Caco-2 (cell line): ENCODE measurements at regions not wholly inside any gene's neighbourhood (a gene's known extent, or its start where the extent isn't known, plus 50 kb on each side); places are given as distances from the start of the nearest gene placed in this dataset.

ENCODE experiments used
- BruUV-seq: library from RNA; stranded (reverse); fragments of 400-500 nt; replicated peaks from 2 replicates; lab custom pipeline; 2021; lab: Mats Ljungman, UMichigan
- CTCF ChIA-PET: fragments of 300-600 bp; sonication (Branson Sonifier 250); formaldehyde crosslinking; loops from one replicate; lab custom pipeline; 2022; ENCODE audit warnings: antibody characterized with exemption; lab: Charles Lee
- POLR2A ChIA-PET: fragments of 300-600 bp; sonication (Branson Sonifier 250); formaldehyde crosslinking; loops from one replicate; lab custom pipeline; 2022; ENCODE audit warnings: antibody characterized with exemption; lab: Charles Lee
- DNase-seq, 2 experiments: peaks; one replicate each; pipeline versions ENCODE4 v3.0.0 to v3.0.0-alpha.2; 2020 to 2022
- H3K27me3 ChIP-seq: replicated peaks from 2 replicates; pipeline ENCODE4 v1.6.0; 2011; ENCODE audit warnings: low read length; ENCODE audit not compliant: control insufficient read depth, insufficient read depth
- H3K36me3 ChIP-seq: 2 replicates; pipeline ENCODE4 v1.5.1; 2011; ENCODE audit warnings: low read length; ENCODE audit not compliant: control insufficient read depth, insufficient read depth
- H3K4me1 ChIP-seq: fragments of 250-450 bp; sonication (Bioruptor Pico); 2 replicates; pipeline ENCODE4 v1.5.1; 2020; ENCODE audit warnings: mild to moderate bottlenecking
- H3K4me3 ChIP-seq: 2 replicates; pipeline ENCODE4 v1.5.1; 2011; ENCODE audit warnings: low read depth, mild to moderate bottlenecking, control low read depth, low read length
- H3K9me3 ChIP-seq: fragments of 250-450 bp; sonication (Bioruptor Pico); 2 replicates; pipeline ENCODE4 v1.5.1; 2020; ENCODE audit warnings: mild to moderate bottlenecking, moderate library complexity
- H3K27ac Mint-ChIP-seq: one replicate; pipeline ENCODE4 v1.8.0; 2022; ENCODE audit warnings: mixed read lengths; ENCODE audit not compliant: unreplicated experiment
- H3K27me3 Mint-ChIP-seq: one replicate; pipeline ENCODE4 v1.8.0; 2022; ENCODE audit warnings: mixed read lengths; ENCODE audit not compliant: insufficient read depth, unreplicated experiment
- H3K36me3 Mint-ChIP-seq: one replicate; pipeline ENCODE4 v1.8.0; 2022; ENCODE audit warnings: mild to moderate bottlenecking, mixed read lengths; ENCODE audit not compliant: insufficient read depth, unreplicated experiment
- H3K4me1 Mint-ChIP-seq: one replicate; pipeline ENCODE4 v1.8.0; 2022; ENCODE audit warnings: low read depth, mixed read lengths; ENCODE audit not compliant: unreplicated experiment
- H3K4me3 Mint-ChIP-seq: one replicate; pipeline ENCODE4 v1.8.0; 2022; ENCODE audit warnings: mild to moderate bottlenecking, moderate library complexity, mixed read lengths; ENCODE audit not compliant: unreplicated experiment
- H3K9me3 Mint-ChIP-seq: one replicate; pipeline ENCODE4 v1.8.0; 2022; ENCODE audit warnings: mixed read lengths; ENCODE audit not compliant: unreplicated experiment
- intact Hi-C: fragments of 100-400 bp; cut with micrococcal nuclease; formaldehyde crosslinking; loops from one replicate; pipeline ENCODE4 v1.10.0; 2022; ENCODE audit not compliant: unreplicated experiment
- TF ChIP-seq, protein P1 (sequence below), 2 experiments: fragments of 200-600 bp in 1 of 2; IDR thresholded peaks; 1 replicate in 1 of 2; 2 replicates in 1 of 2; pipeline versions ENCODE4 v1.5.1 to v1.8.0; 2011 to 2022; ENCODE audit warnings: antibody characterized with exemption in 1 of 2, control low read depth in 1 of 2, inconsistent platforms in 1 of 2, low read depth in 1 of 2, low read length in 1 of 2, mild to moderate bottlenecking in 1 of 2, moderate library complexity in 1 of 2; ENCODE audit not compliant: insufficient read depth in 1 of 2, severe bottlenecking in 1 of 2, unreplicated experiment in 1 of 2

DNA sequence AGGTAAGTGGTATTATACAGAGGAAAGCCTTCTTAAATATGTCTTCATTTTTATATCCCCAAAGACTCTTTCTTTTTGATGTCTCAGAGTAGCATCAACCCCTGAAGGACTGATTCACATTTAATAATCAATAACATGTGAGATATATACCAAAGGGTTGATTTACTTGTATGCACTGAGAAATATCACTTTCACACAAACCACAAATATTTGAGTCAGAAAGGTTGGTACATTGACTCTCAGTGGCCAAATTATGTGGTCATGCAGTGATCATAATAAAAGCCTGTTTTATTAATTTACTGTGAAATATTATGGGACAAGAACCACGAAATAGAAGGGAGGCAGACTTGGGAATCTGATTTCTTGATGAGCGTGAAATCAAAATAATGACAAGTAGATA is 329.0 kb downstream of the GBE1 start:
- POLR2A ChIA-PET: no interaction called here
- TF ChIP-seq, protein P1, sequence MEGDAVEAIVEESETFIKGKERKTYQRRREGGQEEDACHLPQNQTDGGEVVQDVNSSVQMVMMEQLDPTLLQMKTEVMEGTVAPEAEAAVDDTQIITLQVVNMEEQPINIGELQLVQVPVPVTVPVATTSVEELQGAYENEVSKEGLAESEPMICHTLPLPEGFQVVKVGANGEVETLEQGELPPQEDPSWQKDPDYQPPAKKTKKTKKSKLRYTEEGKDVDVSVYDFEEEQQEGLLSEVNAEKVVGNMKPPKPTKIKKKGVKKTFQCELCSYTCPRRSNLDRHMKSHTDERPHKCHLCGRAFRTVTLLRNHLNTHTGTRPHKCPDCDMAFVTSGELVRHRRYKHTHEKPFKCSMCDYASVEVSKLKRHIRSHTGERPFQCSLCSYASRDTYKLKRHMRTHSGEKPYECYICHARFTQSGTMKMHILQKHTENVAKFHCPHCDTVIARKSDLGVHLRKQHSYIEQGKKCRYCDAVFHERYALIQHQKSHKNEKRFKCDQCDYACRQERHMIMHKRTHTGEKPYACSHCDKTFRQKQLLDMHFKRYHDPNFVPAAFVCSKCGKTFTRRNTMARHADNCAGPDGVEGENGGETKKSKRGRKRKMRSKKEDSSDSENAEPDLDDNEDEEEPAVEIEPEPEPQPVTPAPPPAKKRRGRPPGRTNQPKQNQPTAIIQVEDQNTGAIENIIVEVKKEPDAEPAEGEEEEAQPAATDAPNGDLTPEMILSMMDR (IDR thresholded peaks at IDR 0.05; ENCODE audit: insufficient read depth in 1 of 2, low read depth in 1 of 2, low read length in 1 of 2, severe bottlenecking in 1 of 2, unreplicated experiment in 1 of 2): no peak

DNA sequence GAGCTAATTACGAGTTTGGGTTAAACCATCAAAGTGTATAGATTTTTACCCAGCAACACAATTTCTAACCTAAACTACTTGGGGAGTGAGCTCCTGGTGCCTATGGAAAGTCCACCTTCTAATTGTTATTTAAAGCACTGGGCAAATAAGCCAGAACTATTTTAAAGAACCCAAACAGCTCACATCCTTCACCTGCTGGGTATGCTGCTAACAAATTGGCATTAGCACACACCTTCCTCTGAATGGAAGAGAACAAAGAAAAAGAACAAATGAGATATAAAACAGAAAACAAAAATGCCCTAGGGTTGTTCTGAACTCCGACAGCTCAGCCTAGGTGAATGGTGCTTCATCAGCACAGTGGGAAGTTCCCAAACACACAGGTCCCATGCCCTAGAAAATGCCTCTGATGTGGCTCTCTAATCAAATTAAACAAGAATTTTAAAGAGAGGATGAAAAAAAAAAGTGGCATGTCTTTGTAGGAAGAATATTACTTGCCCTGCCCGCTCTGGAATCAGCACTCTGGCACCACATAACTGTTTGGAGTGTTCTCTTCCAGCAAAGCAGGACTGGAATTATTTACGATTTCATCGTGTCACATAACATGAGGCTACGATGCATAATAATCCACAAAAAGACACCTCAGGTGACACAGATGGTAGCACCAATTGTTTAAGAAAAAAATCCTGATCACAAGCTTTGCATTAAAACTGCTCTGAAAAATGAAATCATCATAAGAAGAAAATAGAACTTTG is 334.4 kb downstream of the GBE1 start:
- intact Hi-C loops: loop anchor here (10.0 kb wide), 1 partner anchor 708 kb away; no protein-coding TSS in a partner anchor
- H3K4me1 ChIP-seq: no peaks in the 10 kb centered on the region
- Mint-ChIP-seq H3K4me3 (no peak overlapping the region), H3K27ac (no peak overlapping the region), H3K9me3 (no peaks in the 10 kb centered on the region), H3K27me3 (no peaks in the 10 kb centered on the region), H3K36me3 (no peaks in the 10 kb centered on the region), H3K4me1 (no peaks in the 10 kb centered on the region)
- CTCF ChIA-PET: no interaction called here
- TF ChIP-seq, protein P1 (IDR thresholded peaks at IDR 0.05; ENCODE audit: insufficient read depth in 1 of 2, low read depth in 1 of 2, low read length in 1 of 2, severe bottlenecking in 1 of 2, unreplicated experiment in 1 of 2): no peak
- H3K9me3 ChIP-seq: no peaks in the 10 kb centered on the region
- no peaks in the 10 kb centered on the region for H3K27me3 ChIP-seq
- H3K4me3 ChIP-seq: no peak overlapping the region
- H3K36me3 ChIP-seq: no peaks in the 10 kb centered on the region
- no peak for DNase-seq
- POLR2A ChIA-PET: no interaction called here
- BruUV-seq: no TSS peak

More for the DNA sequence above, 329.0 kb downstream of the GBE1 start:
- Mint-ChIP-seq H3K27ac (no peak overlapping the region), H3K4me3 (no peak overlapping the region), H3K27me3 (no peaks in the 10 kb centered on the region), H3K36me3 (no peaks in the 10 kb centered on the region), H3K4me1 (peaks cover 7% of the 10 kb centered on the region), H3K9me3 (no peaks in the 10 kb centered on the region)
- CTCF ChIA-PET: no interaction called here
- no peaks in the 10 kb centered on the region for H3K36me3 ChIP-seq
- H3K4me3 ChIP-seq: no peak overlapping the region
- no peaks in the 10 kb centered on the region for H3K9me3 ChIP-seq
- DNase-seq: no peak
- no TSS peak for BruUV-seq
- H3K27me3 ChIP-seq: no peaks in the 10 kb centered on the region
- no peaks in the 10 kb centered on the region for H3K4me1 ChIP-seq
- intact Hi-C loops: no loop called here

DNA sequence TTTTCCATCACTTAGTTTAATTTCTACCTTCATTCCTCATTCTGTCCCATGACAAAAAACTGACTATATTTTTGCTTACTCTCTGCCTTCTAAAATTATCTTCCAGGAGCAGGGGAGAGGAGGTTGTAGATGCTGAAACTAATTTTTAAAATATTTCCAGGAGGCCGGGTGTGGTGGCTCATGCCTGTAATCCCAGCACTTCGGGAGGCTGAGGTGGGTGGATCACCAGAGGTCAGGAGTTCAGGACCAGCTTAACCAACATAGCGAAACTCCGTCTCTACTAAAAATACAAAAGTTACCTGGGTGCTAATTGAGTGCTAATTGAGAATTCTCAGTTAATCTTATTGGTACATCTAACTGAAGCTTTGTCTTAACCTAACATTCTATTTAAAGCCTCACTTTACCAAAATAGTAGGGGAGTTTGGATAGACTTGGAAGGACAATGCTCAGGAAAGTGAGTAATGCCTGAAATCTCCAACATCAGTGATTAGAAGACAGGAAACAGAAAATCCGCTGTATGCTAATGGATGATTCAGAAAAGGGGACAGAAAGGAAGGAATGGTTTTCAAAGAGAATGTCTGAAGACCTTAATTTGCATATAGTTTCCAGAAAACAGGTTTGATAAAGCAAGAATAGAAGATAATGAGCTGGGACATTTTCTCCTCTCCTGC is 336.1 kb downstream of the GBE1 start:
- no peaks in the 10 kb centered on the region for H3K36me3 ChIP-seq
- Mint-ChIP-seq H3K36me3 (no peaks in the 10 kb centered on the region), H3K27me3 (no peaks in the 10 kb centered on the region), H3K27ac (no peak overlapping the region), H3K9me3 (no peaks in the 10 kb centered on the region), H3K4me1 (no peaks in the 10 kb centered on the region), H3K4me3 (no peak overlapping the region)
- POLR2A ChIA-PET: no interaction called here
- TF ChIP-seq, protein P1 (IDR thresholded peaks at IDR 0.05; ENCODE audit: insufficient read depth in 1 of 2, low read depth in 1 of 2, low read length in 1 of 2, severe bottlenecking in 1 of 2, unreplicated experiment in 1 of 2): no peak
- no TSS peak for BruUV-seq
- no peak overlapping the region for H3K4me3 ChIP-seq
- no peaks in the 10 kb centered on the region for H3K27me3 ChIP-seq
- DNase-seq: no peak
- CTCF ChIA-PET: no interaction called here
- intact Hi-C loops: loop anchor here (10.0 kb wide), 1 partner anchor 709 kb away; no protein-coding TSS in a partner anchor
- no peaks in the 10 kb centered on the region for H3K9me3 ChIP-seq
- no peaks in the 10 kb centered on the region for H3K4me1 ChIP-seq
